ENCODE measurements at regions not wholly inside any gene's neighbourhood (a gene's known extent, or its start where the extent isn't known, plus 50 kb on each side); places are given as distances from the start of the nearest gene placed in this dataset.

- DNase-seq (ENCODE audit: low read depth, low spot score), result no peak
- Histone ChIP-seq H3K27me3 (ENCODE audit: insufficient read depth, insufficient read length) (no peaks in the 10 kb centered on the region), H3K9ac (ENCODE audit: insufficient read length, low read depth) (no peak overlapping the region), H3K36me3 (ENCODE audit: insufficient read depth, insufficient read length, low read length) (no peaks in the 10 kb centered on the region), H3K9me3 (ENCODE audit: insufficient read depth, low read length) (no peaks in the 10 kb centered on the region), H3K4me3 (ENCODE audit: insufficient read length, low read depth) (no peak overlapping the region), H3K4me1 (ENCODE audit: insufficient read depth, insufficient read length) (no peaks in the 10 kb centered on the region)
- TF ChIP-seq YY1 (IDR thresholded peaks at IDR 0.05; ENCODE audit: insufficient read depth, insufficient read length), result no peak
- no peak for TF ChIP-seq SUZ12 (IDR thresholded peaks at IDR 0.05; ENCODE audit: extremely low read depth, insufficient read depth, insufficient read length)
- TF ChIP-seq ZNF274 (IDR thresholded peaks at IDR 0.05; ENCODE audit: low read depth, low read length), result no peak
Observed at GRCh38 chr4:54855191-54855854, 197.6 kb downstream of the KIT start.

GRCh38 chr4:54852602-54853001, 194.8 kb downstream of the KIT start:
- no peaks in the 10 kb centered on the region for H3K27me3 ChIP-seq (ENCODE audit: insufficient read depth, insufficient read length)
- H3K4me3 ChIP-seq (ENCODE audit: insufficient read length, low read depth), result no peak overlapping the region
- no peaks in the 10 kb centered on the region for H3K36me3 ChIP-seq (ENCODE audit: insufficient read depth, insufficient read length, low read length)
- no peaks in the 10 kb centered on the region for H3K9me3 ChIP-seq (ENCODE audit: insufficient read depth, low read length)
- no peak for DNase-seq (ENCODE audit: low read depth, low spot score)
- TF ChIP-seq SUZ12 (IDR thresholded peaks at IDR 0.05; ENCODE audit: extremely low read depth, insufficient read depth, insufficient read length) (no peak), YY1 (IDR thresholded peaks at IDR 0.05; ENCODE audit: insufficient read depth, insufficient read length) (no peak), ZNF274 (IDR thresholded peaks at IDR 0.05; ENCODE audit: low read depth, low read length) (no peak)
- H3K4me1 ChIP-seq (ENCODE audit: insufficient read depth, insufficient read length), result no peaks in the 10 kb centered on the region
- H3K9ac ChIP-seq (ENCODE audit: insufficient read length, low read depth), result no peak overlapping the region

GRCh38 chr4:54852054-54852453, 194.3 kb downstream of the KIT start:
- H3K36me3 ChIP-seq (ENCODE audit: insufficient read depth, insufficient read length, low read length), result no peaks in the 10 kb centered on the region
- H3K27me3 ChIP-seq (ENCODE audit: insufficient read depth, insufficient read length), result no peaks in the 10 kb centered on the region
- H3K4me3 ChIP-seq (ENCODE audit: insufficient read length, low read depth), result no peak overlapping the region
- H3K9me3 ChIP-seq (ENCODE audit: insufficient read depth, low read length), result no peaks in the 10 kb centered on the region
- TF ChIP-seq SUZ12 (IDR thresholded peaks at IDR 0.05; ENCODE audit: extremely low read depth, insufficient read depth, insufficient read length) (no peak), ZNF274 (IDR thresholded peaks at IDR 0.05; ENCODE audit: low read depth, low read length) (no peak), YY1 (IDR thresholded peaks at IDR 0.05; ENCODE audit: insufficient read depth, insufficient read length) (no peak)
- no peak overlapping the region for H3K9ac ChIP-seq (ENCODE audit: insufficient read length, low read depth)
- no peak for DNase-seq (ENCODE audit: low read depth, low spot score)
- H3K4me1 ChIP-seq (ENCODE audit: insufficient read depth, insufficient read length), result no peaks in the 10 kb centered on the region

- Histone ChIP-seq H3K9ac (ENCODE audit: insufficient read length, low read depth) (no peak overlapping the region), H3K36me3 (ENCODE audit: insufficient read depth, insufficient read length, low read length) (no peaks in the 10 kb centered on the region), H3K4me3 (ENCODE audit: insufficient read length, low read depth) (no peak overlapping the region), H3K4me1 (ENCODE audit: insufficient read depth, insufficient read length) (no peaks in the 10 kb centered on the region), H3K9me3 (ENCODE audit: insufficient read depth, low read length) (no peaks in the 10 kb centered on the region), H3K27me3 (ENCODE audit: insufficient read depth, insufficient read length) (no peaks in the 10 kb centered on the region)
- no peak for TF ChIP-seq YY1 (IDR thresholded peaks at IDR 0.05; ENCODE audit: insufficient read depth, insufficient read length)
- TF ChIP-seq ZNF274 (IDR thresholded peaks at IDR 0.05; ENCODE audit: low read depth, low read length), result no peak
- no peak for TF ChIP-seq SUZ12 (IDR thresholded peaks at IDR 0.05; ENCODE audit: extremely low read depth, insufficient read depth, insufficient read length)
- no peak for DNase-seq (ENCODE audit: low read depth, low spot score)
Observed at GRCh38 chr4:54844911-54845310, 187.2 kb downstream of the KIT start.

GRCh38 chr4:54843946-54844345, 186.2 kb downstream of the KIT start:
- Histone ChIP-seq H3K36me3 (ENCODE audit: insufficient read depth, insufficient read length, low read length) (no peaks in the 10 kb centered on the region), H3K4me1 (ENCODE audit: insufficient read depth, insufficient read length) (no peaks in the 10 kb centered on the region), H3K4me3 (ENCODE audit: insufficient read length, low read depth) (no peak overlapping the region), H3K27me3 (ENCODE audit: insufficient read depth, insufficient read length) (no peaks in the 10 kb centered on the region), H3K9ac (ENCODE audit: insufficient read length, low read depth) (no peak overlapping the region), H3K9me3 (ENCODE audit: insufficient read depth, low read length) (no peaks in the 10 kb centered on the region)
- no peak for DNase-seq (ENCODE audit: low read depth, low spot score)
- TF ChIP-seq SUZ12 (IDR thresholded peaks at IDR 0.05; ENCODE audit: extremely low read depth, insufficient read depth, insufficient read length), result no peak
- no peak for TF ChIP-seq ZNF274 (IDR thresholded peaks at IDR 0.05; ENCODE audit: low read depth, low read length)
- no peak for TF ChIP-seq YY1 (IDR thresholded peaks at IDR 0.05; ENCODE audit: insufficient read depth, insufficient read length)

- Histone ChIP-seq H3K27me3 (ENCODE audit: insufficient read depth, insufficient read length) (no peaks in the 10 kb centered on the region), H3K4me1 (ENCODE audit: insufficient read depth, insufficient read length) (no peaks in the 10 kb centered on the region), H3K9me3 (ENCODE audit: insufficient read depth, low read length) (no peaks in the 10 kb centered on the region), H3K4me3 (ENCODE audit: insufficient read length, low read depth) (no peak overlapping the region), H3K36me3 (ENCODE audit: insufficient read depth, insufficient read length, low read length) (no peaks in the 10 kb centered on the region), H3K9ac (ENCODE audit: insufficient read length, low read depth) (no peak overlapping the region)
- TF ChIP-seq ZNF274 (IDR thresholded peaks at IDR 0.05; ENCODE audit: low read depth, low read length), result no peak
- TF ChIP-seq SUZ12 (IDR thresholded peaks at IDR 0.05; ENCODE audit: extremely low read depth, insufficient read depth, insufficient read length), result no peak
- no peak for TF ChIP-seq YY1 (IDR thresholded peaks at IDR 0.05; ENCODE audit: insufficient read depth, insufficient read length)
- no peak for DNase-seq (ENCODE audit: low read depth, low spot score)
Observed at GRCh38 chr4:54843106-54843505, 185.3 kb downstream of the KIT start.

GRCh38 chr4:54842656-54843055, 184.9 kb downstream of the KIT start:
- H3K4me3 ChIP-seq (ENCODE audit: insufficient read length, low read depth), result no peak overlapping the region
- no peaks in the 10 kb centered on the region for H3K36me3 ChIP-seq (ENCODE audit: insufficient read depth, insufficient read length, low read length)
- H3K9ac ChIP-seq (ENCODE audit: insufficient read length, low read depth), result no peak overlapping the region
- DNase-seq (ENCODE audit: low read depth, low spot score), result no peak
- TF ChIP-seq SUZ12 (IDR thresholded peaks at IDR 0.05; ENCODE audit: extremely low read depth, insufficient read depth, insufficient read length) (no peak), YY1 (IDR thresholded peaks at IDR 0.05; ENCODE audit: insufficient read depth, insufficient read length) (no peak), ZNF274 (IDR thresholded peaks at IDR 0.05; ENCODE audit: low read depth, low read length) (no peak)
- no peaks in the 10 kb centered on the region for H3K4me1 ChIP-seq (ENCODE audit: insufficient read depth, insufficient read length)
- no peaks in the 10 kb centered on the region for H3K27me3 ChIP-seq (ENCODE audit: insufficient read depth, insufficient read length)
- no peaks in the 10 kb centered on the region for H3K9me3 ChIP-seq (ENCODE audit: insufficient read depth, low read length)
